Stimulated activated CD4-positive, alpha-beta T cell treated with anti-CD3 and anti-CD28 coated beads, Interleukin-2, amount 100 ng/mL, for 24 hours (primary cell): ENCODE measurements at regions not wholly inside any gene's neighbourhood (a gene's known extent, or its start where the extent isn't known, plus 50 kb on each side); places are given as distances from the start of the nearest gene placed in this dataset.

Source experiments
- DNase-seq, 2 donors: peaks; one replicate each; pipeline ENCODE4 v3.0.0-alpha.2; 2020

- no peak for DNase-seq
These were observed 77.7 kb upstream of the LRRC55 start for GRCh38 chr11:57103899-57104605.

- no peak for DNase-seq
These were observed 72.4 kb upstream of the LRRC55 start for GRCh38 chr11:57109331-57109730.

- no peak for DNase-seq
These were observed 70.1 kb upstream of the LRRC55 start for GRCh38 chr11:57111619-57112018.

- DNase-seq = peak in 1 of 2 donors; percentile 26
These were observed 65.1 kb upstream of the LRRC55 start for GRCh38 chr11:57116654-57117053.

GRCh38 chr11:57120192-57120965 is 61.4 kb upstream of the LRRC55 start:
- DNase-seq = no peak

GRCh38 chr11:57121996-57122395 is 59.8 kb upstream of the LRRC55 start:
- DNase-seq = no peak

GRCh38 chr11:57123590-57123989 is 58.2 kb upstream of the LRRC55 start:
- DNase-seq = no peak

GRCh38 chr11:57124505-57124904 is 57.2 kb upstream of the LRRC55 start:
- DNase-seq = no peak

- DNase-seq = no peak
These were observed 56.8 kb upstream of the LRRC55 start for GRCh38 chr11:57124917-57125316.

- DNase-seq = no peak
These were observed 54.9 kb upstream of the LRRC55 start for GRCh38 chr11:57126766-57127400.

GRCh38 chr11:57131080-57131790 is 50.5 kb upstream of the LRRC55 start:
- DNase-seq = no peak
